HG02759 (cell line): ENCODE measurements at regions not wholly inside any gene's neighbourhood (a gene's known extent, or its start where the extent isn't known, plus 50 kb on each side); places are given as distances from the start of the nearest gene placed in this dataset.

Experiments used
- ATAC-seq: cut with Tn5 transposase; IDR thresholded peaks from one replicate; pipeline ENCODE4 v1.9.1; 2021; ENCODE audit warnings: mild to moderate bottlenecking, moderate library complexity; ENCODE audit not compliant: unreplicated experiment

GRCh38 chr12:77163074-77164038, 98.0 kb upstream of the E2F7 start:
- no peak for ATAC-seq

GRCh38 chr12:77161944-77162343, 96.6 kb upstream of the E2F7 start:
- ATAC-seq, result no peak

- no peak for ATAC-seq
Measured at GRCh38 chr12:77160931-77161330, 95.6 kb upstream of the E2F7 start.

DNA sequence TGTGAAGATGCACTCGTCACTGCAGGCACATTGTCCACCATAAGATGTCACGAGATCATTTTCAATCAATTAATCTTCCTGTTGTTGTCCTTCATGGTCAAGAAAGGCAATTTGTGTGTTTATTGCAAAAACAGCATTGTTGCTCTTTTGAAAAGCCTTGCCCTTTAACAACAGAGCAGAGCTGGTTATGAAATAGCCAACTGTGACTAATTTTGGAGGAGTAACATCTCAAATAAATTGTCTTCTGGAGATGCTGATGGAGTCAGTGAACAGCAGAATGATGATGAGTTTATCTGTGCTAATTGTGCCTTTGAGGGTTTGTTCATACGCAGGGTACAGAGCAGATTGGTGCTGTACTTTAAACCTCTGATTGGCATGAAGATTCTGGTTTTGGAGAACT, 88.3 kb upstream of the E2F7 start:
- no peak for ATAC-seq

DNA sequence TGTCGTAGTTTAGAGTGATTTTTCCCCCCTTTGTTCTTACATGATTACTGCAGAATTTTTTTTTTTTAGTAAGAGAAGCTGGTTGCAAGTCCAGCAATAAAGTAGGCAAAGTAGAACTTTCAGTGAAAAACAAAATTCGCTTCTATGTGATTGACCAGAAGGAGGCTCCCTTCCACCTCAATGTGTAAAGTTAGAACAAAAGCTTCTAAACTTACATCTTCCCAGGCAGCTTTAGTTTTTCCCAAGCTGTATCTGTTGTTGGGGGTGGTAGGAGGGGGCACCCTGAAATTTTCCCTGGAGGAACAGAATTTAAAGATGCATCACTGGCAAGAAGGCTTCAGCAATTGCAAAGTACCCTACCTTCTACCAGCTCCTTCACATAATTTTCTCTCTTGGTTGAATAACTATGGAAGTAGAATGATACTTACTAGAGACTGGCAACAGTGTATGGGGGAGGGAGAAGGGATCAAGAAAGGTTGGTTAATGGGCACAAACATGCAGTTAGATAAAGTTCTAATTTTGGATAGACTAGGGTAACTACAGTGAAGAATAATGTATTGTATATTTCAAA, 87.3 kb upstream of the E2F7 start:
- no peak for ATAC-seq

DNA sequence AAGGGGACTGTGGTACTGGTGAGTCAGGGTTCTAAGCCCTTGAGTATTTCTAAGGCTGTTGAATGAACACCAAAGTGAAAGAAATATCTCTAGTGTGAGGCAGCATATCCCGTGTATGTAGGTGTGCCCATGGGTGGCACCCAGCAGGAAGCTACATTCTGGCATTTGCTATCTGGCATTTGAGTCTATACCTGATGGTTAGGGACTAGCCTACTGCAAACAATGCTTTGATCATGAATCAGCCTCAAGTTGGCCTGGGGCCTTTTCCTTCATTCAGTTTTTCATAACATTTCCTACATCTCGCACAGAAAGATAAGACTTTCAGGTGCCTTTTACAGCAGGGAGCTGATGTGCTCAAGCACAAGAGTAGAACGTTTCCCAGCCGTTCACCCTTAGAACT, 85.7 kb upstream of the E2F7 start:
- ATAC-seq, result no peak

GRCh38 chr12:77133566-77133965, 68.2 kb upstream of the E2F7 start:
- ATAC-seq, result no peak

- no peak for ATAC-seq
Measured at GRCh38 chr12:77131977-77132490, 66.7 kb upstream of the E2F7 start.

GRCh38 chr12:77130193-77130592, 64.8 kb upstream of the E2F7 start:
- ATAC-seq, result no peak

DNA sequence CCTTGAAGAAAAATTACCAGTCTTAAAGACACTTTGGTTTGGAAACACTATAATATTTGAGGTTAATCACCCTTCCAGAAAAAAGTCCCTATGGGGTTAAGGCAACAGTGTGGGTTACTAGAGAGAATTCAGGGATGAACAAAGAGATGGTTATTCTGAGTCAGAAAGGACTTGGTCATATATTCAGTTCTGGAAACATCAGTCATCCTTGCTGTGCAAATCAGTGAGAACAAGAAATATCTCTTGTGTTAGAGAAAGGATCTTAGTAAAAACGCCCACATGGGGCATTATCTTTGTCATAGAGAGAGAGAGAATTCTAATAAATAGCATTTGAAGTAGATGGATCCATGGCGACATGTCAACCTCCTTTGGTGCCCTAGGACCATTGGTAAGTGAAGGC, 59.4 kb upstream of the E2F7 start:
- peak; percentile 71 for ATAC-seq

DNA sequence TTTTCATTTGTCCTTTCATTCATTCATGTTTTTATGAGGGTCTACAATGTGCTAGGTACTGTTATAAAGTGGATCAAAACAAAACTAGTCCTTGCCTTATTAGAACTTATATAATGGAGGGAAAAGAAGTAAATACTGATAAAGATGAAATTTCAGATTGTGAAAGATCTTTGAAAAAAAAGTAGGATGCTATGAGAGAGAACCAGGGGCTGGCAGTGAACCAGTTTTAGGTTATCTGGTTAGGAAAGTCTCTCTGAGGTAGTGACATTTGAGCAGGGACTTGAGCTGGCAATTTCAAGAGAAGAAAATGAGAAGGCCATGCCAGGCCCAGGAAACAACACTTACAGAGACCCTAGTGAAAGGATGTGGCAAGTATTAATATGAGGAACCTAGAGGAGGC, 57.3 kb upstream of the E2F7 start:
- no peak for ATAC-seq

GRCh38 chr12:77122236-77122635, 56.9 kb upstream of the E2F7 start:
- no peak for ATAC-seq

DNA sequence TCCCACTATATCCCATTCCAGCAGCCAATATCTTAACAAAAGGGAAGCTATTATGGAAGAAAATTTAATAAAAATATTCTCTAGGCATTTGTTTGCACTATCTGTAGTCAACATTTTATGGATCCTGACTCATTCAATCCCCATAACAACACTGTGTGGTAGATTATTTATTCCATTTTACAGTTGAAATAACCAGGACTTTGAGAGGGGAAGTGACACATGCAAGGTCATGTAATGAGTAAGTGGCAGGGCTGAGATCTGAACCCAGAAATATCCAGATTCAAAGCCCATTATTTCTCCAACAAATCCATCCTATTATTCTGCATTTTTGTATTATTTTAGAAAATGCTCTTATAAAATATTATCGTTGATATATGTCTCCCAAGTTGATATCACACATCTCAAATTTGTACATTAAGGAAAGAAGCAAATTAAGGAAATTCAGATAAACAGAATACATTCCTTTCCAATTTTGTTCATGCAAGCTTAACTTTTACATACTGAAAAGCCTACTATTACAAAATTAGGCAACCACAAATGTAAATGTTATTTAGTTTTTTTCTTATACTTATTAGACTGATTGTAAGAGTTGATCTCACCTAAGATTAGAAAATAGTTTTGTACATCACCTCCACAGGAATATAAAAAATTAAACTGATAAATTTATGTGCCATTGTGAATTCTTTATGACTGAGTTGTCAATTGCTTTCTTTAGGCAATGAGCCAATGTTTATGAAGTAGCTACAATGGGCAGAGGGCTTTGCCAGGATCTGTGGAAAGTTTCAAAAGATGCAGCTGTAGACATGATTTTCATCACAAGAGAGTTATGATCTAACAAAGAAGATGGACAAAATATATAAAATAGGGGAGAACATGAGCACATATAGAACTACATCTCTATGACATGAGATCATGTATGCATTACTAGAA, 55.1 kb upstream of the E2F7 start:
- no peak for ATAC-seq

GRCh38 chr12:77118696-77119095, 53.3 kb upstream of the E2F7 start:
- ATAC-seq, result no peak

- ATAC-seq, result no peak
Measured at GRCh38 chr12:77116277-77116676, 50.9 kb upstream of the E2F7 start.

- ATAC-seq, result no peak
Measured at GRCh38 chr12:77115471-77115870, 50.1 kb upstream of the E2F7 start.
